ENCODE measurements at regions not wholly inside any gene's neighbourhood (a gene's known extent, or its start where the extent isn't known, plus 50 kb on each side); places are given as distances from the start of the nearest gene placed in this dataset.

GRCh38 chr16:35221482-35222185 lies 1762.2 kb downstream of the TP53TG3F start:
- H3K4me2 ChIP-seq (ENCODE audit: low read length), result no peak overlapping the region
- no peaks in the 10 kb centered on the region for H4K20me1 ChIP-seq (ENCODE audit: insufficient read depth, low read length)
- no peaks in the 10 kb centered on the region for H3K27me3 ChIP-seq (ENCODE audit: low read depth, low read length)
- no peaks in the 10 kb centered on the region for H3K4me1 ChIP-seq (ENCODE audit: low read length)
- H3K4me3 ChIP-seq (ENCODE audit: low read length), result no peak overlapping the region
- no peaks in the 10 kb centered on the region for H3K9me3 ChIP-seq (ENCODE audit: insufficient read depth, low read length)
- no peak overlapping the region for H2AFZ ChIP-seq (ENCODE audit: low read depth, low read length)
- TF ChIP-seq CTCF (IDR thresholded peaks at IDR 0.05; ENCODE audit: low read depth, low read length) (no peak), EZH2phosphoT487 (IDR thresholded peaks at IDR 0.05; ENCODE audit: low read depth) (no peak)
- no peaks in the 10 kb centered on the region for H3K79me2 ChIP-seq (ENCODE audit: low read length)
- no peaks in the 10 kb centered on the region for H3K36me3 ChIP-seq (replicated peaks; ENCODE audit: low read depth, low read length)
- no peak overlapping the region for H3K27ac ChIP-seq (ENCODE audit: low read length)
- no peak overlapping the region for H3K9ac ChIP-seq (ENCODE audit: low read length)

DNA sequence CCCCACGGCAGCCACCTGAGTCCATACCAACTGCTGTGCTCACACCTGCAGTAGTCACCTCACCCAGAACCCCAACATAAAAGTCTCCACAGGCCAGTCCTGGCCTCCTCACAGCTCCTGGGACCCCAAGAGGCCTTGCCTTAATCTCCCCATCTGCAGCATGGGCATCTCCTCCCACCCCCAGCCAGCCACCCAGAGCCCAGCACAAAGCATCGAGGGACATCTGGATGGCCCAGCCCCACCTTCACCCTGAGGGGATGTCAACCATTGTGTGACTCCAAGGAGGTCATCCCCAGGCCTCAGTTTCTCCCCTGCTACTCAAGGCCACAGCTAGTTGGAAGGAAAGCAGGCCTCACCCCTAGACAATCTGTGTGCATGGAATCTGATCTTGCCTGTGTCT lies 1775.3 kb downstream of the TP53TG3F start:
- H3K27ac ChIP-seq (ENCODE audit: low read length), result no peak overlapping the region
- H3K4me3 ChIP-seq (ENCODE audit: low read length), result no peak overlapping the region
- H3K36me3 ChIP-seq (replicated peaks; ENCODE audit: low read depth, low read length), result no peaks in the 10 kb centered on the region
- H3K4me2 ChIP-seq (ENCODE audit: low read length), result no peak overlapping the region
- H3K4me1 ChIP-seq (ENCODE audit: low read length), result no peaks in the 10 kb centered on the region
- no peaks in the 10 kb centered on the region for H4K20me1 ChIP-seq (ENCODE audit: insufficient read depth, low read length)
- no peak overlapping the region for H3K9ac ChIP-seq (ENCODE audit: low read length)
- no peaks in the 10 kb centered on the region for H3K79me2 ChIP-seq (ENCODE audit: low read length)
- TF ChIP-seq EZH2phosphoT487 (IDR thresholded peaks at IDR 0.05; ENCODE audit: low read depth), result no peak
- TF ChIP-seq CTCF (IDR thresholded peaks at IDR 0.05; ENCODE audit: low read depth, low read length), result no peak
- H3K9me3 ChIP-seq (ENCODE audit: insufficient read depth, low read length), result no peaks in the 10 kb centered on the region
- no peaks in the 10 kb centered on the region for H3K27me3 ChIP-seq (ENCODE audit: low read depth, low read length)
- H2AFZ ChIP-seq (ENCODE audit: low read depth, low read length), result no peak overlapping the region

DNA sequence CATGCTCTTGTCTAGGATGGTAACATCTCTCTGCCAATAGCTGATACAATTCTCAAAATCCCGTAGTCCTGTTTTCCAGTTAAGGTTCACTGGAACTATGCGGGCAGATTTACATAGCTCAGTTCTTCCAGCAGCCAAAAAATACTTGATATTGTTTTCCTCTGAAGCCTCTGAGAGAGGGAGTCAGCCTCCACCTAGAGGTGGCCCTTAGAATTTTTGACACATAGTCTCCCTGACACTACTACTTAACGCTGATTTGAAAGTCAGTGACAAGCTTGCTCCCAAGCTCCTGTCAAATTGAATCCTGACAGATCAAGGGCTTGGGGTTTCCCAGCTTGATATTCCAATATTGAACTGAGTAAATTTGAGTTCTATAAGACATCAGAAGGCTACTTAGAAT lies 1780.1 kb downstream of the TP53TG3F start:
- TF ChIP-seq CTCF (IDR thresholded peaks at IDR 0.05; ENCODE audit: low read depth, low read length), result no peak
- no peak for TF ChIP-seq EZH2phosphoT487 (IDR thresholded peaks at IDR 0.05; ENCODE audit: low read depth)
- no peaks in the 10 kb centered on the region for H3K36me3 ChIP-seq (replicated peaks; ENCODE audit: low read depth, low read length)
- H2AFZ ChIP-seq (ENCODE audit: low read depth, low read length), result no peak overlapping the region
- H3K9ac ChIP-seq (ENCODE audit: low read length), result no peak overlapping the region
- H3K27ac ChIP-seq (ENCODE audit: low read length), result no peak overlapping the region
- H4K20me1 ChIP-seq (ENCODE audit: insufficient read depth, low read length), result no peaks in the 10 kb centered on the region
- H3K4me3 ChIP-seq (ENCODE audit: low read length), result no peak overlapping the region
- no peak overlapping the region for H3K4me2 ChIP-seq (ENCODE audit: low read length)
- H3K27me3 ChIP-seq (ENCODE audit: low read depth, low read length), result no peaks in the 10 kb centered on the region
- no peaks in the 10 kb centered on the region for H3K79me2 ChIP-seq (ENCODE audit: low read length)
- H3K9me3 ChIP-seq (ENCODE audit: insufficient read depth, low read length), result no peaks in the 10 kb centered on the region
- no peaks in the 10 kb centered on the region for H3K4me1 ChIP-seq (ENCODE audit: low read length)

DNA sequence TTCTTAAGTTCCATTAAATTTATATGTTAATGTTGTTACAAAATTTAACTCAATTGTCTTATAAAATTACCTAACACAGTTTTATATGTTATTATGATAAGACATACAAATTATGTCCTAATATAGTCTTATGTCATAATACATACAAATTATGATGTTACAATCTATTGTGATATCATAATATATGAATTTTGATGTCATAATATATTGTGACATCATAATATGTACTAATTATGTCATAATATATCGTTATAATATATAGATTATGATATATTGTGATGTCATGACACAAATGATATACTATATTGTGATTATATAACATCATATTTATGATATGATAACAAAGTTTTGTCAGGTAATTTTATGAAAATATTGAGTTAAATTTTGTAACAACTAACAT lies 1789.6 kb downstream of the TP53TG3F start:
- Histone ChIP-seq H3K27me3 (ENCODE audit: low read depth, low read length) (no peaks in the 10 kb centered on the region), H3K4me1 (ENCODE audit: low read length) (no peaks in the 10 kb centered on the region), H3K79me2 (ENCODE audit: low read length) (no peaks in the 10 kb centered on the region), H3K27ac (ENCODE audit: low read length) (no peak overlapping the region), H3K4me2 (ENCODE audit: low read length) (no peak overlapping the region), H3K4me3 (ENCODE audit: low read length) (no peak overlapping the region), H3K36me3 (replicated peaks; ENCODE audit: low read depth, low read length) (no peaks in the 10 kb centered on the region), H3K9me3 (ENCODE audit: insufficient read depth, low read length) (0 out of 2 replicates have a peak, but pooled peaks cover under 1% of the 10 kb centered on the region), H3K9ac (ENCODE audit: low read length) (no peak overlapping the region), H2AFZ (ENCODE audit: low read depth, low read length) (no peak overlapping the region), H4K20me1 (ENCODE audit: insufficient read depth, low read length) (no peaks in the 10 kb centered on the region)
- TF ChIP-seq EZH2phosphoT487 (IDR thresholded peaks at IDR 0.05; ENCODE audit: low read depth), result no peak
- TF ChIP-seq CTCF (IDR thresholded peaks at IDR 0.05; ENCODE audit: low read depth, low read length), result no peak

Measured in OCI-LY3 (cell line).